Brain microvascular endothelial cell (primary cell): ENCODE measurements at regions not wholly inside any gene's neighbourhood (a gene's known extent, or its start where the extent isn't known, plus 50 kb on each side); places are given as distances from the start of the nearest gene placed in this dataset.

ENCODE experiments used
- DNase-seq: peaks from one replicate; pipeline ENCODE4 v3.0.0-alpha.2; 2020
- H3K27ac ChIP-seq: fragments of 250-450 bp; sonication (Bioruptor Pico); 2 replicates; pipeline ENCODE4 v1.5.1; 2020; ENCODE audit warnings: mild to moderate bottlenecking, moderate library complexity
- H3K27me3 ChIP-seq: fragments of 250-450 bp; sonication (Bioruptor Pico); replicated peaks from 2 replicates; pipeline ENCODE4 v1.5.1; 2020; ENCODE audit warnings: mild to moderate bottlenecking
- H3K36me3 ChIP-seq: fragments of 250-450 bp; sonication (Bioruptor Pico); replicated peaks from 2 replicates; pipeline ENCODE4 v1.5.1; 2020; ENCODE audit warnings: mild to moderate bottlenecking
- H3K4me3 ChIP-seq: 2 replicates; pipeline ENCODE4 v1.5.1; 2011; ENCODE audit warnings: low read depth, mild to moderate bottlenecking, control low read depth, low read length, moderate library complexity
- in situ Hi-C: cut with HindIII; loops from 2 replicates; pipeline ENCODE4 v1.10.0; 2017; ENCODE audit warnings: low sequenced_read_pairs, low pct_ligation_motif_present
- TF ChIP-seq, protein P1 (sequence below): IDR thresholded peaks from 2 replicates; pipeline ENCODE4 v1.5.1; 2011; ENCODE audit warnings: low read depth, mild to moderate bottlenecking, moderate library complexity, low read length, control low read depth, inconsistent platforms; ENCODE audit errors: missing control alignments

DNA sequence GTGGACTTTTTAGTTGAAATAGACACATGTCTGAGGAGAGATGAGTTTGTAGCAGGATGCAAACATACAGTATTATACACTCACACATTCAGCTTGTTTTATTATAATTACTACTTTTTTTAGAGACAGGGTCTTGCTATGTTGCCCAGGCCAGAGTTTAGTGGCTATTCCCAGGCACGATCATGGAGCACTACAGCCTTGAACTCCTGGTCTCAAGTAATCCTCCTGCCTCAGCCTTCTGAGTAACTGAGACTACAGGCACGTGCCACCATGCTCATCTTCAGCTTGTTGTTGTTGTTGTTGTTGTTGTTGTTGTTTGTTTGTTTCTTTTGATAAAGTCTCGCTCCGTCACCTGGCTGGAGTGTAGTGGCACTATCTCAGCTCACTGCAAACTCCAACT is 94.7 kb upstream of the ACSL4 start:
- Histone ChIP-seq H3K36me3 (no peaks in the 10 kb centered on the region), H3K27ac (no peak overlapping the region), H3K27me3 (peaks cover 3% of the 10 kb centered on the region), H3K4me3 (no peak overlapping the region)
- TF ChIP-seq, protein P1, sequence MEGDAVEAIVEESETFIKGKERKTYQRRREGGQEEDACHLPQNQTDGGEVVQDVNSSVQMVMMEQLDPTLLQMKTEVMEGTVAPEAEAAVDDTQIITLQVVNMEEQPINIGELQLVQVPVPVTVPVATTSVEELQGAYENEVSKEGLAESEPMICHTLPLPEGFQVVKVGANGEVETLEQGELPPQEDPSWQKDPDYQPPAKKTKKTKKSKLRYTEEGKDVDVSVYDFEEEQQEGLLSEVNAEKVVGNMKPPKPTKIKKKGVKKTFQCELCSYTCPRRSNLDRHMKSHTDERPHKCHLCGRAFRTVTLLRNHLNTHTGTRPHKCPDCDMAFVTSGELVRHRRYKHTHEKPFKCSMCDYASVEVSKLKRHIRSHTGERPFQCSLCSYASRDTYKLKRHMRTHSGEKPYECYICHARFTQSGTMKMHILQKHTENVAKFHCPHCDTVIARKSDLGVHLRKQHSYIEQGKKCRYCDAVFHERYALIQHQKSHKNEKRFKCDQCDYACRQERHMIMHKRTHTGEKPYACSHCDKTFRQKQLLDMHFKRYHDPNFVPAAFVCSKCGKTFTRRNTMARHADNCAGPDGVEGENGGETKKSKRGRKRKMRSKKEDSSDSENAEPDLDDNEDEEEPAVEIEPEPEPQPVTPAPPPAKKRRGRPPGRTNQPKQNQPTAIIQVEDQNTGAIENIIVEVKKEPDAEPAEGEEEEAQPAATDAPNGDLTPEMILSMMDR: no peak
- in situ Hi-C loops: no loop called here
- DNase-seq: no peak

DNA sequence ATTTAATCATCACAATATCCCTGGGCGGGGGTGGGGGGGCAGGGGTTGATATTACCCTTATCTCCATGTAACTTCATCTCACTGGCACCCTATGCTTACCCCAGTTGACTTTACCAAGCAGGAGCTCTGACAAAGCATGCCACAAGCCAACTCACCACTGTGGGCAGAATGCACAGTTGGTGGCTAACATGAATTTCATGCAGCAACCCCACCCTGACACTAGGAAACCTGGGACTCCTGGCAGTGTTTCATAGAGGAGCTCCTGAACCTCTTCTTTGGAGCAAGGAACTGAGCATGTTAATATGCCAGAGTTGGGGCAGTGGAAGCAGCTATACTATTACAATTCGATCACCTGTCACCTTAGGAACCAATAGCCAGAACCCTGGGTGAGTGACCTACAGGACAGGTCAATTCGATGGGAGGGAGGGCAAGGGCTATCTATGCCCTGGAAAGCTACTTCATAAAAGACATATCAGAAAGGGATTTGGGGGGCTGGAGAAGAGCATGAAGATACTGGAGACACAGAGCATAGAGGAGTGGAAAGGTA is 97.2 kb upstream of the ACSL4 start:
- H3K4me3 ChIP-seq: no peak overlapping the region
- H3K27me3 ChIP-seq: peaks cover 3% of the 10 kb centered on the region
- TF ChIP-seq, protein P1: no peak
- H3K36me3 ChIP-seq: no peaks in the 10 kb centered on the region
- in situ Hi-C loops: no loop called here
- DNase-seq: no peak
- H3K27ac ChIP-seq: no peak overlapping the region

GRCh38 chrX:109830704-109831206 is 97.7 kb upstream of the ACSL4 start:
- no peak for DNase-seq
- H3K27ac ChIP-seq: no peak overlapping the region
- no peak overlapping the region for H3K4me3 ChIP-seq
- H3K27me3 ChIP-seq: peaks cover 3% of the 10 kb centered on the region
- TF ChIP-seq, protein P1: no peak
- no peaks in the 10 kb centered on the region for H3K36me3 ChIP-seq
- in situ Hi-C loops: no loop called here

GRCh38 chrX:109831326-109831985 is 98.4 kb upstream of the ACSL4 start:
- Histone ChIP-seq H3K4me3 (no peak overlapping the region), H3K27me3 (peaks cover 3% of the 10 kb centered on the region), H3K27ac (no peak overlapping the region), H3K36me3 (no peaks in the 10 kb centered on the region)
- in situ Hi-C loops: no loop called here
- TF ChIP-seq, protein P1: no peak
- DNase-seq: no peak

- in situ Hi-C loops: no loop called here
- Histone ChIP-seq H3K4me3 (no peak overlapping the region), H3K36me3 (no peaks in the 10 kb centered on the region), H3K27me3 (no peaks in the 10 kb centered on the region), H3K27ac (peak overlapping the region; percentile 63)
- DNase-seq: peak; percentile 63
- TF ChIP-seq, protein P1: peak; percentile 48
These were observed 106.9 kb upstream of the ACSL4 start for GRCh38 chrX:109839694-109840567.
